NCI-H1105 (cell line): ENCODE measurements at regions not wholly inside any gene's neighbourhood (a gene's known extent, or its start where the extent isn't known, plus 50 kb on each side); places are given as distances from the start of the nearest gene placed in this dataset.

ENCODE experiments used
- DNase-seq: peaks from one replicate; lab custom pipeline; 2025; lab: John Stamatoyannopoulos, UW

DNA sequence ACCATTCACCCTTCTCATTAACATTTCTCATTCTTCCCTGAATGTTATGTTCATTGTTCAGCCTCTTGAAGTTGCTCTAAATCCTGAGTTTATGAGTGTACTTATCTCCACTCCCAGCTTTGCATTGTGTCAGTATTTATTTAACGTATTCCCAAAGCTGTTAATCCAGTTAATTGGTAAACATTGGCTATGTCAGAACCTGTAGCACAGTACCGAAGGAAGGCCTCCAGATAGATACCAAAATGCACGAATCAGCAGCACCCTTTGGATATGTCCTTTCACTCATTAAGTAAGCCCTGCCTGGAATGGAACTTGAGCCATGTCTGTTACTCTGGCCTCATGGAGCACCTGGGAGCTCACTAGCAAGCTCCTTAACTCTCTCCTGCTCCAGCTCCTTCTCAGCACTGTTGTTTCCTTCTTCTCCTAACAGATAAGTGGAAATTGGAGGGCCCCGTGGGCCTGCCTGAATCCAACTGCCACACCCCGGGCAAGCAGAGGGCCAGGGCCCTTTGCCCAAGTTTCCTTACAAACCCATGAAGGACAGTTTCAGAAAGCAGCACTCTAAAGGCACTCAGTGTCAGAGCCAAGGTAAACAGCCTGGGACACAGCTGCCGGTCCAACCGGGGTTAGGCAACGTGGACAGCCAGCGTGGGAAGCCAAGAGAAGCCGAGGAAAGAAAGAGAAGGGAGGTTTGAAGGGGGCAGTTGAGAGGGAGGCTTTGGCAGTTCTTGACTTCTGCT, 155.0 kb upstream of the SERP2 start:
- peak; percentile 59 for DNase-seq

DNA sequence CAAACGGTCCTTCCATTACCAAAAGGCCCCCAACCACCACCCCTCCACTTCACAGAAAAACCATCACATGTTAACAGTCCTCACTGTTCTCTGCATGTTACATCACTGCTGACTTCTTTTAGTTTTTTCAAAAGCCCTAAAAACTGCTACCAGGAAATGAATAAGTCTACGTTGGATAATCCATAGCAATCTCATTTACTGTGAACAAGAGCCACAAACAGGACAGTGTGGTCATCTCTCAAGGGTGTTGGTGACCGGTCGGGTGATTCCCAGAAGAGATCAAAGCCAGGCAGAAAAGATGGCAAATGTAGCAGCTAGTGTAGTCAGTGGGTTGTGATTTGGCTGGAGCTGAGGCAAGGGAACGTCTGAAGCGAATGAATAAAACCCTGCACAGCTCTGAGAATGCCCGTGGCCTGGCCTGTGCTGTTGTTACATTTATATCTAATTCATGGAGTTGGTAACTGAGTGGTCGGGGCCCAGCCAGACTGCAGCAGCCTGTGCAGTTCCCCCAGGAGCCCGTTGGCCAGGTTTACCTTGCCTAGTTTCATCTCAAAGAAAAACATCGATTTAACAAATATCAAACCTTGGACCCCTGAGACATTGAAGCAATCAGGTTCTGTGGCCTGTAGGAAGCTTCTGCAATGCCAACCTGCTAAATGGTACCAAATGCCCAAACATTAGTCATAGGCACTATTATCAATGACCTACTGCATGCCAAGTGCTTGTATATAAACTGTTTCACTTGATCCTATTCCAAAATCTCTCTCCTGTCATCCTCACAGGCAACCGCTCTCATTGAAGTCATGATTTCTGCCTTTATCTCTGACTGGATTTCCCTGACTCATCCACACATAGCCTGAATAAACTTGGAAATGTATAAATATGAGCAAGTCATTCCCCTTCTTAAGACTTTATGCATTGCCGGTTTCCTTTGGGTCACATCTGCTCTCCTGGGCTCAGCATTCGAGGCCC, 153.8 kb upstream of the SERP2 start:
- DNase-seq, result no peak

DNA sequence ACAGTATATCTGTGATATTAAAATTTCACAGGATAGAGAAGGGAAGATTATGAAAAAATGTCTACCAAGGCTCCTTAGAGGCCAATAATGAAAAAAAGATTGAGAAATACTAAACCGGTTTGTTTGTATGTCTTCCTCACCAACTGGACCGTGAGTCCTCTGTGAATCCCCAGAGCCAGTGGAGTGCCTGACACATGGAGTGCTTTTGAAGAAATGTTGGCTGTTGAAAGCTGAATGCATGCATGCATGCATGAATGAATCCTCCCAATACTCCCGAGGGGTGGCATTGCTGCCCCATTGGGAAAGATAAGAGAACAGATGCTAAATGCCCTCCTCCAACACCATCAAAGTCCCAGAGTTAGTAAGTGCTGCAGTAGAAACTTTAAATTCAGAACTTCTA, 152.7 kb upstream of the SERP2 start:
- DNase-seq, result no peak

DNA sequence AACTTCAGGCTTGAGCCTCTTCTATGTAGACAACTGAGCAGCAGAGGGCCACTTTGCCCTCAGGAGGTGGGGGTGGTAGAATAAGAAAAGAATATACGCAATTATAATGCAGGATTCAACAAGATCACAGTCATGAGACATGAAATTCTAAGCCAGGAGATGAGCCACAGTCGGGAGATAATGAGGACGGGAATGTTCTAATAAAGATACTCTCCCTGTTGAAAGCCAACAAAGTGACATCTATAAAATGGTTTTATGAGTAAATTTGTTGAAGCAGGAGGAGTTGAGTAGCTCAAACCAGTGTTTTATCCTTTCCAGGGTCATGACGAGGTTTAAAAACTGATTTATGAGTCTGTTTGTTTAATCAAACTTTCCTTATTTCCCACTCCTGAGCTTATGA, 152.0 kb upstream of the SERP2 start:
- DNase-seq, result no peak

DNA sequence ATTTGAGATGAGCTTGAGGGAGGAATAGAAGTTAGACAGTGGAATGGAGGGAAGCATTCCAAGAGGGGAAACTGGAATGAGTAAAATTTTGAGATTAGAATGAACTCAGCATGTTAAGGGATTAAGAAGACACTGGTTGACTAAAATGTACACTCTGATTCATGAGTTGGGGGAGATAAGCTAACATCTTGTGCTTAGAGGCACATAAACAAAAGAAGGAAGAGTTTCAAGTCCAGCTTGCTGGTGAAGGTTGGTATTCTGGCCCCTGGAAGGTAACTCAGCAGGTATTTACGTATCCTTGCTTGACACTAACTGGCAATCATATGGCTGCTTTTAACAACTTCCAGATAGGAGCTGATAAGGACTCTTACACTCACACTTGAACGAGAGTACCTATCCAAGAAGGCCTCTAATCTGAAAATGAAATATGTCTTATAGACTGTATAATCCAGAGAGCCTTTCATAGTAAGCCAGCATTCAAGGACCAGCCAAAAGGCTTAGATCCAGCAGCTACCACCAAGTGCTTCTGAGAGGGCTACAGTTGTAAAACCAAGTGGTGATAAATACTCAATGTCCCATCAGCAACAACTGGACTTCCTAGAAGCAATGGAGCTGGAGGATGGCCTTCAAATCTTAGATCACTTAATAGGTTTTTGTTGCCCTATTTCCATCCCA, 149.7 kb upstream of the SERP2 start:
- DNase-seq, result no peak

DNA sequence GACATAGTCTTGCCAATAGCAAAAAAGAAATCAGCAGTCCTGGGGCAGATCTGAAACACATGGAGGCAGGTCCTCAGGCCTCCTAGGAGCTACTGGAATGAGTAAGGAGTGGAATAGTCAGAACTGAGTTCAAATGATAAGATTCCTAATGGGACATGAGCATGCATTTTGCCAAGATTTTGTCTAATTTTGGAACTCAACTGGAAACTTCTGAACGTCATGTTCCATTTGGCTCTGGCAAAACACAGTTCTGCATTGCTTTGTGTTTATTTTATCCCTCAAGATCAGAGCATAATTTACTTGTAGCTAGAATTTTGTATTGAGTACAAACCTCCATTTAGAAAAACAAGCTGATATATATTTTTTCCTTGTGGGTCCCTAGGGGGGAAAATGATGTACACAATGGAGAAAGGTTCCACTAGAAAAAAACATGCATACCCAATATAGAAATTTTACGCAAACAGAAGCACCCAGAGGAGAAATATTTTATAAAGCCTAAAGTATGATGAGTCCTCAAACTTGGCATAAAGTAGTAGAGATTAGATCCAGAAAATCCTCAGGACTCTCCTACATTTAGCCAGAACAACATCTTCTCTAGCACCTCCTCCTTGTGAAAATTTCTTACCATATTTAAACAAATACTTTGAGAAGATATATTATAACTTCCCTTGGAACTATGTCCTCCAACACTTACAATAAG, 149.0 kb upstream of the SERP2 start:
- DNase-seq, result no peak

DNA sequence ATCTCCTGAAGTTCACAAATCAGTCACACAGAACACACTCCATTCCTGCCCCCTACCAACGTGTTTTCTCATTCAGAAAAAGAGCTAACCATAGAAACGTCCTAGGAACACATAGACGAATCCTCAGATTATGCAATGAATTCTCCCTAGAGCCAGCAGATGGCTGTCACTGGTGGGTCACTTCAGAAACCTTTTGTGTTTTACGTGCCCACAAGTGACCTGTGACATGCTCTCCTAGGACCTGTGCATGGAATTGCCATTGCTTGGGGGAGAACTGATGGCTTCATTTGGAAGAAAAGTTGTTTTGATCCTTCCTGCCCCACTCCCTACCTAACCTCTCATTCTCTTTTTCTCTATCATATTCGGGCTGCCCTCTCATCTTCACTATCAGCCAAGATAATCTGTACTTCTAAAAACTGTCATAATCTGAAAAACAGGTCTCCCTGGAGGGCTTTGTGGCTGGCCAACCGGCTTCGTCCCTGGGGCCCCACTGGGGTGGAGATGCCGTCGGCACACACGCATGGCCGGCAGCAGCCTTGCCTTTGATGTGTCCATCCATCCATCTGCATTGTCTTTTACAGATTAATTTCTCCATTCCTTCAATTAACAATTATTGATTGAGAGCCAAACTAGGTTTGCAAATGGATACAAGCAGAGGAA, 144.1 kb upstream of the SERP2 start:
- DNase-seq, result no peak

DNA sequence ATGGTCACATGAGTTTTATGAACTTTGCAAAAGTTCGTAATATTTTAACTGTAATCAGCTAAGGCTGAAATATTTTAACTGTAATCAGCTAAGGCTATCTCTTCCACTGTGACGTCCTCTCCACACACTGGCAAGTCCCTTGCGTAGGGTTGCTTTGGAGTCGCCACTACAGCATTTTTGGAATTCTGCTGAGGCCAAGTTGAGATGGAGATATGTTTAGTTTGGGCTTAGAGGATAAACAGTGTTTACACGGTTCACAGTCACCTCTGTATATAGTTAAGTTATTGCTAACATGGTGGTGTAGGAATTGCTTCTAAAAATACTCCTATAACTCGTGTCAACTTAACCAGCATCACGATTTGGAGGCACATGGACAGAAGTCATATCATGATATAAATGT, 143.6 kb upstream of the SERP2 start:
- no peak for DNase-seq

DNA sequence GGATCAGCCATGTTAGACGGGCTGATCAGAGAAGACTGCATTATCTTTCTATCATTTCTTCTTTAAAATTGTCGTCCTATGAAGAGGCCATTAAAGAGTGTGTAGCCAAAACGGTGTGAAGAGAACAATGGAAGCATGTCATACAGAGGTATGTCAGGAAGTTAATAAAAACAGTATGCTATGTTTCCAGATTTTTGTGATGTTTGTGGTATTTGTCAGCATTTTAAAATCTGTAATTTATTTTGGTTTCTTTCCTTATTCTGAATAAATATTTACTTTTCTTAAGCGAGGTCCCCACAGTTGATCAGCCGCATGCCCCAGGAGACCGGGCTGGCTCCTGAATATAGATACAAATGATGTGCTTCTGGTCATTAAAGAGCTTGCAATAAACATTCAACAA, 142.9 kb upstream of the SERP2 start:
- DNase-seq, result no peak

DNA sequence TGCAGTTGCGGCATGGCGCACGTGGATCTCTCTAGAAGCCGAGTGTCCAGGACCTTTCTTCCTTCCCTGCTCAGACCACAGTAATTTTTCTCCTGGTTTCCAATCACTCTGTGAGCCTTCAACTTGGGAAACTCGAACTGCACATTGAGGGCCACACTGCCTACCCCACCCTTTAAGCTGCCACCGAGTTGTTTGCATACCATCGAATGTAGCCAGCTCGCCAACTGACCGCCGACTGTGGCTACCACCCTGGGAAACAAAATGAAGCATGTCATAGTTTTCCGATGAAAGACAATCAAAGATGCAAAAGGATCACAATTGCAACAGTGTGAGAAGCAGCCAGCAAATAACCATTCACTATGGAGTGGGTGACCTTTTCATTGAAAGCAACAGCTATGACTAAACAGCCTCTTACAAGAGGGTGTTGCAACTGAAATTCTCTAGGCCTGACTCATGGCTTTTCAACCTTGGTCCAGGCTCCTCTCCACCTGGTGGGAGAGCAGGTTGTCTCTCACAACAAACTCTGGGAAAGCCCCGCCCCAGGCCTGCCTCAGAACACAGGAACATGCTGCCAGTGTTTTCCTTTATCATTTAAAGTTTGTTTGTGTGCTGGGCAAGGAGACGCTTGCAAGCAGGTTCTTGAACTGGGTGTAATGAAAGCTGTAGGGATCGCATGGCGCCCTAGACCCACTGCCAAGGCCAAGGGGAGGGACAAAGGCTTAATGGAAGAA, 141.7 kb upstream of the SERP2 start:
- DNase-seq, result no peak

DNA sequence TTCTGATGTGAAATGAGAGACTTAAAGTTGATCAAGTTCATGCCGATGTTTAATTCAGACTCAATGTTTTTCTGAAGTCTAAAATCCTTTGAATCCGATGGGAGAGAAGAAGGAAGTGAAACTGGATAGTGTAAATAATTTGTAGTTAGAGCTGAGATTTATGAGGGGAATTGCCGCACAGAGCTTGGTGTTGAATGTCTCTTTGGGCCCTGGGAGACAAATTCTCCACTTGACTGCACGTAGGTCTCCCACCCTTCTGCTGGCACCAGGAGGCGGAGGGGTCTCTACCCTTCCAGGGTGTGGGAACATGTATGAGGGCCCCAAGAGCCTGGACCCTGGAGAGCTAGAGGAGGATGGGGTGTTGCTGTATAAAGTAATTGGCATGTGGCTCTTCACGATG, 140.8 kb upstream of the SERP2 start:
- DNase-seq, result no peak

DNA sequence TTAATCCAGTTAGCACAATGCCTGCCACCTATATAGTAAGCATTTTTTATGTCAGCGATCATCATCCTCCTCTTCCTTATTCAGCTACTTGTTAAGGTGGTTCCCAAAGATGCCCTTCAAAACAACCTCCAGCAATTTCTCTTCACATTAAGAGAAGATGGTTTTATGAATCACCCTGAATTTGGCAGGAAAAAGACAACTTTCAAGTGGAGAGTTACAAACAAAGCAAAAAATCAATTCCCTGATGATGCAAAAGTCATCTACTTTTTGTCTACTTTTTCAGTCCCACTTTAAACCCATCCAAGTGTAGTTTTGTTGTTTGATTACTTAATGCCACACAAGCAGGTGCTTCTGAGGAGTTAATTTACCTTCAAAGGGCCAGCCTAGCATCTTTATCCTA, 139.1 kb upstream of the SERP2 start:
- DNase-seq, result no peak

DNA sequence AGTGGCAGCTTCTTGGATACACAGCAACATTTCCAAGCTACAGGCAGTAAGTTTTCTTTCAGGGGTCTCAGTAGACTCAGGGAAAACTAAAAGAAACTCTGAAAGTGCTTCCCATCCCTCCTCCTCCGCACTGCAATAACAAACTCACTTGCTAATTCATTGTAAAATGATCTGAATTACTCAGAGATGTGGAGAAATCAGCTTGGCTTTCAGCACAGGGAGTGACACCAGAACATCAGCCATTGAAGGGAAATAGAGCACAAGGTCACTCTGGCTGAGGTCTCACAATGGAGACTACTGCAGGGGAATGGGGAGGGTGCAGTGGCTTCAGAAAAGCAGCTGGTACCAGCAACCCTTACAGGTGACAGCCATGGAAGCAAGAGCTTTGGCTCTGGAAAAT, 137.3 kb upstream of the SERP2 start:
- no peak for DNase-seq

DNA sequence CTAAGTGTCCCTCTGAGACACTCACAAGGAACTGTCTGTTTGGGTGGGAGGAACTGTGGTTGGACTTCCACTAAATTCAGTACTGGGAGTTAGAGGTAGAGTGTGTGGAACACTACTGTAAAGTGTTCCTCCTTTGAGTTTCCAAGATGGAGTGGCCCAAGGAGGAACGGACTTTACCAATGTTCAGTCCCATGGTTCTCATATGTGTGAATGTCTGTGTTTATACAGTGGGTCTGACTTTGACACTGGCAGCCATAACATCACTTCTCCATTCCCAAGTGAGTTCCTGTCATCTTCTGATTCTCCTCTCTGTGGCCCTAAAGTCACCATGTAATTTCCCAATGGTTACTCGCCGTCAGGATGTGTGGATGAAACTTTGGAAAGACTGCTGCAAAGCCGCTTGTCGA, 136.8 kb upstream of the SERP2 start:
- DNase-seq, result no peak

DNA sequence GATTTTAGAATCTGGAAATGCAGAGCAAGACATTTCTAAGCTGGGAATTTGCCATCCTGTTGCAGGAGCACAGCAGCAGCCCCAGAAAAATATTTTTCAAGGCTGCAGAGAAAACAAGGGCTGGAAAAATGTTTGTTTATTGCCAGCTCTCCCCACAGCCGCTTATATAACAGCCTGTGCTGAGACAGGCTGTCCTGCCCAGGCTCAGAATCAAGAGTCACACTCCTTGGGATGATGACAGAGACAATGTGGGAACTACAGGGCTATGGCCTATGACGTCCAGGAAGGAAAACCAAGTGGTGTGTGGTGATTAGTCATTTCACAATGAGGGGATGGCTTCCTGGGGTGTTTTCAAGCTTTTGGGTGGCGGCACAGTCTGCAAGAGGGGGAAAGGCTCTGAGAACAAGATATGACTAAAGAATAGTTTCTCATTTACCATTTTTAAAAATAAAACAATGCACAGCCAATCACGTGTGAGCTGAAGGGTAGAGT, 136.3 kb upstream of the SERP2 start:
- DNase-seq, result no peak

DNA sequence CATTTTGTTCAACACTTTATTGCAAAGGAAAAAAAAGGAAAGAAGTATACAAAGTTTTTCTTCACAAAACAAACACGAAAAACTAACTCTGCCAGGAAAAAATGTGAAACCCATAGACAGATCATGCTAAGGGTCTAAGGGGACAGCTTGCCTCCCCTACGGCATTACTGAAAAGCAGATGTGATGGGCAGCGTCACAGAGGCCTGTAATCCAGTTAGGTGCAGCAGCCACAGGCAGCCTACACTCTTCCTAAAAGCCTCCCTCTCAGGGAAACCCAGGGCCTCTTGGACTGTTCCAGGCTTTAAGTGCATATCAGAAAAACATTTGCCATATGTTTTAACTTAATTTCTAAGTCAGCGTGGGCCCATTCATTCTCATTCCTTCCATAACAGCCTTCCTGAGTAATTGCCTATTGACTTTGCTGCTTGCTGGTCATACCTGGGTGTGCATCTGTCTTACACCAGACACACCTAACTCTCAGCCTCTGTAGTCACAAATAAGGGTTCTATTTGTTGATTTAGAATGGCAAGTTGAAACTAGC, 135.7 kb upstream of the SERP2 start:
- no peak for DNase-seq

DNA sequence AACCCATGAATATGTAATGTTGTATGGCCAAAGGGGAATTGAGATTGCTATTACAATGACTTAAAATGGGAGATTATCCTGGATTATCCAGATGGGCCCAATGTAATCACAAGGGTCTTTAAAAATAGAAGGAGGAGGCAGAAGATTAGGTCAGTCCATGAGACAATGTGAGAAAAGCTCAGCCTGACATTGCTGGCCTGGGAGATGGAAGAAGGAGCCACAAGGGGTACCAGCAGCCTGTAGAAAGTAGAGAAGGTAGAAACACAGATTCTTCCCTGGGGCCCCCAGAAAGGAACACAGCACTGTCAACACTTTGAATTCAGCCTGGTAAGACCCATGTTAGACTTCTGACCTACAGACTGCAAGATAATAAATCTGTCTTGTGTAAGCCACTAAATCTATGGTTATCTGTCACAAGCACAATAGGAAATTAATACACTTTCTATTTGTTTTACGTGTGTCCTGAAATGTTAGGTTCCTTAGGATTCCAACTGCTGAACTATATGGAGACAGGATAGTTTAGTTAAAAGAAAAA, 132.9 kb upstream of the SERP2 start:
- no peak for DNase-seq

DNA sequence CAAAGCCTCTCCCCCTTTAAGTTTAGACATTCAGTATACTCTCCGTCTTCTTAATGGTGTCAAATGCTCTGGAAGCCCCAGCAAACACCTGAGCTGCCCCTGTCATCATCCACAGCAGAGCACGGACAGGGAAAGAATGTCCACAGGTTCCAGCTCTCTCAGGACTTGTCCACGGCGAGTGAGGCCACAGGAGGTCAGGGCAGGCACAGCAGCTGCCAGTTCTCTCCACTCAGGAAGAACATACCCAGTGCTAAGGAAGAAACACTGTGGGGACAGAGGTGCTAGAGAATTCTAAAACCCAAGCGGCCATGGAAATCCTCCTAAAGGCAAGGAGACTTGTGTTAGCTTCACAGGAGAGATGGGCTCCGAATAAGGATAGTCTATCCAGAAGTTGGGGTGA, 132.0 kb upstream of the SERP2 start:
- no peak for DNase-seq

DNA sequence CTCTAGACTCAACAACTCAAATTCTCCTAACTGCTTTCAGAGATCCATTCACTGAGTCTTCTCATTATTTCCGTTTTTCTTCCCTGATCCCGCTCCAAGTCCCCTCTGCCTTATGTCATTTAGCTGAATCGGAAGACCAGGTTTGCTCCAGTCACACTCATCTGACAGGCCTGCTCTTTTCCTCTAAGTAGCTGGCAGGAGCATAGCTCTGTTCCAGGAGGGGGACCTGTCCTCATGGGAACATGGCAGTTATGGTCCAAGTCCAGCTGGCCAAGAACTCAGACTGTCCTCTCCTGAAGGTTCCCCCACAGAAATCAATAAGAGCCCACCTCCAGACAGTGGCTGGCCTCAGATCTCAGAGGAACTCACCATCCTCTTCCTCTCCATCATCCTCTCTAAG, 130.9 kb upstream of the SERP2 start:
- no peak for DNase-seq

DNA sequence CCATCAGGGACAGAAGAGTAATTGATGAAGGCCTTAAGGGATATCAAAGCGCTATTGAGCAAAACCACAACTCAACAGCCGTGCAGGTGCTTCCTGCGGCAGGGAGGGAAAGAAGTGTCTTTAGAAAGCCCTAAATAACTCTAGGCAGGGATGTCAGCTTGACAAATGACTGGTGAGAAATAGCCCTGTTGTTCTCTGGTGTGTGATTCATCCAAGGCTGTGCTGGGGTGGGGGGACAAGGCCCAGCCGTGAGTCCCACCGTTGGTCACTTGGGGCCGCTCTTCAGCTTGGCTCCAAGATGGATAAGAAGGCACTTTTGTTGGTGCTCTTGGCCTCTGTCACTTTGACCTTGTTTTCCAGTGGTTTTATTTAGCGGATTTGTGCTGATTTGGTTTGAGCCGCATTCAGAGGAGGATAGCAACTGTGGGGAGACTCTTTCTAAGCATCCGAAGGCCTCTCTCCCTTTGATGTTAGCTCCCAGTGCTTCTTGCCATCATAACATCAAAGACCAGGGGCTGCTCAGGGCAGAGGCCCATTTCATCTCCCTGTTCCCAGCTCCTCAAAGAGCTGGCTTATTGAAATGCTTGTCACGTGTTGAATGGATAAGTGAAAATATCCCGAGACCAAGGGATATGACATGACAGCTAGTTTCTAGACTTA, 130.3 kb upstream of the SERP2 start:
- no peak for DNase-seq
